Natural killer cell (primary cell): ENCODE measurements at regions not wholly inside any gene's neighbourhood (a gene's known extent, or its start where the extent isn't known, plus 50 kb on each side); places are given as distances from the start of the nearest gene placed in this dataset.

Experiments
- ATAC-seq, 3 donors: fragments of 150-1000 bp in 2 of 3; fragments of 200-7000 bp in 1 of 3; cut with Tn5 transposase; 1 replicate in 1 of 3; 2 replicates in 2 of 3; pipeline ENCODE4 v1.10.0; 2021; ENCODE audit warnings: mild to moderate bottlenecking in 2 of 3, moderate library complexity in 2 of 3
- DNase-seq, 2 donors: peaks; one replicate each; pipeline versions ENCODE4 v3.0.0 to v3.0.0-alpha.2; 2013 to 2021; ENCODE audit warnings: mixed read lengths in 1 of 2
- H3K27ac ChIP-seq: one replicate; pipeline ENCODE4 v1.5.1; 2013; ENCODE audit warnings: mild to moderate bottlenecking, low read length
- H3K27me3 ChIP-seq: one replicate; pipeline ENCODE4 v1.6.1; 2013; ENCODE audit warnings: low read length; ENCODE audit not compliant: control insufficient read depth, insufficient read depth
- H3K36me3 ChIP-seq: one replicate; pipeline ENCODE4 v1.6.1; 2013; ENCODE audit warnings: low read length; ENCODE audit not compliant: control insufficient read depth, insufficient read depth
- H3K4me1 ChIP-seq: one replicate; pipeline ENCODE4 v1.6.1; 2013; ENCODE audit warnings: low read length; ENCODE audit not compliant: control insufficient read depth, insufficient read depth
- H3K4me3 ChIP-seq: one replicate; pipeline ENCODE4 v1.5.1; 2013; ENCODE audit warnings: low read length
- H3K9me3 ChIP-seq: one replicate; pipeline ENCODE4 v1.6.1; 2013; ENCODE audit warnings: low read length; ENCODE audit not compliant: control insufficient read depth, insufficient read depth
- H3K27ac Mint-ChIP-seq, 2 donors: one replicate each; pipeline ENCODE4 v1.8.0; 2022; ENCODE audit warnings: mild to moderate bottlenecking in 2 of 2, mixed read lengths in 2 of 2, moderate library complexity in 1 of 2
- H3K27me3 Mint-ChIP-seq, 2 donors: one replicate each; pipeline ENCODE4 v1.8.0; 2022; ENCODE audit warnings: low read depth in 2 of 2, mixed read lengths in 2 of 2
- H3K36me3 Mint-ChIP-seq: one replicate; pipeline ENCODE4 v1.8.0; 2022; ENCODE audit warnings: mixed read lengths
- H3K4me1 Mint-ChIP-seq, 2 donors: one replicate each; pipeline ENCODE4 v1.8.0; 2022; ENCODE audit warnings: mixed read lengths in 2 of 2
- H3K4me3 Mint-ChIP-seq: one replicate; pipeline ENCODE4 v1.8.0; 2022; ENCODE audit warnings: mild to moderate bottlenecking, moderate library complexity, mixed read lengths
- H3K9me3 Mint-ChIP-seq, 2 donors: one replicate each; pipeline ENCODE4 v1.8.0; 2022; ENCODE audit warnings: mixed read lengths in 2 of 2
- WGBS: methylation state at CpG from one replicate; pipeline ENCODE4 v1.1.7; 2013; ENCODE audit warnings: missing lambda C conversion rate; ENCODE audit not compliant: insufficient coverage; 5-methylcytosine and 5-hydroxymethylcytosine counted together
- intact Hi-C: fragments of 100-400 bp; cut with micrococcal nuclease; formaldehyde crosslinking; loops from one replicate; pipeline ENCODE4 v1.14.2; 2022
- TF ChIP-seq, protein P1 (sequence below): fragments of 200-600 bp; IDR thresholded peaks from one replicate; pipeline ENCODE4 v1.8.0; 2022; ENCODE audit warnings: antibody characterized with exemption

DNA sequence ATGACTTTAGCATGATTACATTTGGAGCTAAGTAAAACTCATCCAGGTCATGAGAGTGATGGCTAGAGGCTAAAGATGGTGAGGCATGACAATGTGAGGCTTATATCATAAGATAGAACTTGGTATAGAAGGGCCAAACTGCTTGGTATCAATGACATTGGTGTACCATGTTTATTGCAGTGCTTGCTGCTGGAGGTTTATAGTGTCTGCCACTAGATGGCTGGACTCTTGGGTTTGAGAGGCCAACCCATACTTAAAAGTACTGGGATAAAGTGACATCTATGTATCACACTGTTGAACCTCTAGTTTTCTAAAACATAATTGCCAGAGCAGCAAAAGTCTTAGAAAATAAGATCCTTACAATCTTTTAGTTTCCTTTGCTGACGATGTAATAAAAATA, 83.0 kb upstream of the TACR3 start:
- no CpG with 5 or more reads among the region's 1 CpG for WGBS
- Histone ChIP-seq H3K4me3 (no peak overlapping the region), H3K4me1 (no peaks in the 10 kb centered on the region), H3K36me3 (no peaks in the 10 kb centered on the region), H3K27ac (no peak overlapping the region), H3K9me3 (no peaks in the 10 kb centered on the region), H3K27me3 (no peaks in the 10 kb centered on the region)
- H3K36me3 Mint-ChIP-seq: no peaks in the 10 kb centered on the region
- TF ChIP-seq, protein P1, sequence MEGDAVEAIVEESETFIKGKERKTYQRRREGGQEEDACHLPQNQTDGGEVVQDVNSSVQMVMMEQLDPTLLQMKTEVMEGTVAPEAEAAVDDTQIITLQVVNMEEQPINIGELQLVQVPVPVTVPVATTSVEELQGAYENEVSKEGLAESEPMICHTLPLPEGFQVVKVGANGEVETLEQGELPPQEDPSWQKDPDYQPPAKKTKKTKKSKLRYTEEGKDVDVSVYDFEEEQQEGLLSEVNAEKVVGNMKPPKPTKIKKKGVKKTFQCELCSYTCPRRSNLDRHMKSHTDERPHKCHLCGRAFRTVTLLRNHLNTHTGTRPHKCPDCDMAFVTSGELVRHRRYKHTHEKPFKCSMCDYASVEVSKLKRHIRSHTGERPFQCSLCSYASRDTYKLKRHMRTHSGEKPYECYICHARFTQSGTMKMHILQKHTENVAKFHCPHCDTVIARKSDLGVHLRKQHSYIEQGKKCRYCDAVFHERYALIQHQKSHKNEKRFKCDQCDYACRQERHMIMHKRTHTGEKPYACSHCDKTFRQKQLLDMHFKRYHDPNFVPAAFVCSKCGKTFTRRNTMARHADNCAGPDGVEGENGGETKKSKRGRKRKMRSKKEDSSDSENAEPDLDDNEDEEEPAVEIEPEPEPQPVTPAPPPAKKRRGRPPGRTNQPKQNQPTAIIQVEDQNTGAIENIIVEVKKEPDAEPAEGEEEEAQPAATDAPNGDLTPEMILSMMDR: no peak
- intact Hi-C loops: no loop called here
- no peak for DNase-seq
- no peaks in the 10 kb centered on the region for H3K4me1 Mint-ChIP-seq
- ATAC-seq: no peak
- H3K9me3 Mint-ChIP-seq: peaks cover 6 to 10% of the 10 kb centered on the region in 2 donors
- H3K27ac Mint-ChIP-seq: no peak overlapping the region
- no peaks in the 10 kb centered on the region for H3K27me3 Mint-ChIP-seq
- H3K4me3 Mint-ChIP-seq: no peak overlapping the region

DNA sequence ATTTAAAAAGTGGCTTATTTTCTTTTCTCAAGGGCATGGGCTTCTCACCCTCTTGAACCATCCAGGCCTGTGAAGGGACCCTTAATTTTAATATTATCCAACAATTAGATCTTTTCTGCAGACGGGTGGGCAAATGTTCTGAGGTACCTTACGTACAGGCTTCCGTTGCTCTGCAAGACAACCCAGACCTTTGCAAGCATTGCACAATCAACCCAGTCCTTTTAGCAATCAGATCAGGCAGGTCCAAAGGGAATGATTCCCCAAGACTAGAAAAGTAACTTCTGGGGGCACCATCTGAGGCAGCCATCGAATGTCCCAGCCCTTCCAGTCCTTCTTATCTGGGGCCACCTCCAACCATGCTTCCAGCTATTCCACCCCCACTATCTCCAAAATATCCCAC, 67.3 kb upstream of the TACR3 start:
- H3K9me3 ChIP-seq: peaks cover 19% of the 10 kb centered on the region
- H3K36me3 ChIP-seq: no peaks in the 10 kb centered on the region
- DNase-seq (no peak), ATAC-seq (no peak)
- no peaks in the 10 kb centered on the region for H3K4me1 Mint-ChIP-seq
- peaks cover 5 to 16% of the 10 kb centered on the region in 2 donors for H3K9me3 Mint-ChIP-seq
- TF ChIP-seq, protein P1: no peak
- intact Hi-C loops: no loop called here
- H3K4me3 ChIP-seq: no peak overlapping the region
- no peaks in the 10 kb centered on the region for H3K27me3 ChIP-seq
- H3K27me3 Mint-ChIP-seq: no peaks in the 10 kb centered on the region
- no peak overlapping the region for H3K4me3 Mint-ChIP-seq
- 88% methylated on average over 4 of the region's 4 CpGs for WGBS
- H3K27ac ChIP-seq: no peak overlapping the region
- H3K4me1 ChIP-seq: no peaks in the 10 kb centered on the region
- H3K27ac Mint-ChIP-seq: no peak overlapping the region
- H3K36me3 Mint-ChIP-seq: no peaks in the 10 kb centered on the region

DNA sequence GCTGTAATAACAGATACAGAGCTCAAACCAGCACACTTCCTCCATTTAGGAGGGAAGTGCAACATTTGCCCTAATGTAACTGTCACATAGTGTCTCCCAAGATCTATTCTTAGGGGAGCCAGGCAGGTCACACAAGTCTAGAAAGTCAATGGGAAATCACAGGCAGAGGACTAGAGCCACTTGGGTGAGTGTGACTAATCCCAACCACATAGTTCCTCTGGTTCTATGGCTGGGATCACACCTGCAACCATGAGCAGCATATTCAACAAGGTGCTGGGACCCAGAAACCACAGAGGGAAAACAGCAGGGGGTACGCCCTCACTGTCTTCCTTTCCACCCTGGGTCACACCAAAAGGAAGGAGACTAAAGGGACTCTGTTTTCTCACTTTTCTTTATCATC, 66.8 kb upstream of the TACR3 start:
- no peak overlapping the region for H3K27ac ChIP-seq
- Mint-ChIP-seq H3K9me3 (peaks cover 7 to 16% of the 10 kb centered on the region in 2 donors), H3K36me3 (no peaks in the 10 kb centered on the region), H3K27ac (no peak overlapping the region), H3K4me3 (no peak overlapping the region), H3K27me3 (no peaks in the 10 kb centered on the region), H3K4me1 (no peaks in the 10 kb centered on the region)
- no peak overlapping the region for H3K4me3 ChIP-seq
- no peaks in the 10 kb centered on the region for H3K36me3 ChIP-seq
- 88% methylated on average over 1 of the region's 1 CpG for whole genome bisulfite sequencing
- TF ChIP-seq, protein P1: no peak
- H3K9me3 ChIP-seq: peaks cover 19% of the 10 kb centered on the region
- ATAC-seq (no peak), DNase-seq (no peak)
- intact Hi-C loops: no loop called here
- H3K27me3 ChIP-seq: no peaks in the 10 kb centered on the region
- H3K4me1 ChIP-seq: no peaks in the 10 kb centered on the region

DNA sequence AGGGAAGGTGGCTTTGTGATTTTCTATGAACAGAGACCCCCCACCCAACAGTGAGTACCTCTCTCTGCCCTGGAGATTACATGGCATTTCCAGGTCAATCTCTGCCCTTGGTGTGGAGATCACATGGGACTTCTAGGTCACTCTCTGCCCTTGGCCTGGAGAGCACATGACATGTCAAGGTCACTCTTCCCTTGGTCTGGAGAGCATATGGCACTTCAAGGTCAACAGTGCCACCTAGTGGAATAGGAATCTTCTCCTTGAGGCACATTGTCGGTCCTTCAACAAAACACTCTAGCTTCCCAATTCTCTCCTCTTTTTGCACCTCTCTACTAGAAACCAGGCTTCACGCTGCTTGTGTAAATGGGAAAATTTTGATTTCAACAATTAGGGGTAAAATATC, 66.2 kb upstream of the TACR3 start:
- Mint-ChIP-seq H3K9me3 (peaks cover 7 to 16% of the 10 kb centered on the region in 2 donors), H3K27me3 (no peaks in the 10 kb centered on the region), H3K4me1 (no peaks in the 10 kb centered on the region), H3K36me3 (no peaks in the 10 kb centered on the region), H3K4me3 (no peak overlapping the region), H3K27ac (no peak overlapping the region)
- ATAC-seq: no peak
- intact Hi-C loops: no loop called here
- WGBS: 86% methylated on average over 1 of the region's 2 CpGs
- TF ChIP-seq, protein P1: no peak
- Histone ChIP-seq H3K4me1 (no peaks in the 10 kb centered on the region), H3K27me3 (no peaks in the 10 kb centered on the region), H3K36me3 (no peaks in the 10 kb centered on the region), H3K4me3 (no peak overlapping the region), H3K27ac (no peak overlapping the region), H3K9me3 (peaks cover 19% of the 10 kb centered on the region)
- DNase-seq: no peak
